Testis (tissue), 2 donors: ENCODE measurements at regions not wholly inside any gene's neighbourhood (a gene's known extent, or its start where the extent isn't known, plus 50 kb on each side); places are given as distances from the start of the nearest gene placed in this dataset.

Source experiments
- DNase-seq: peaks from one replicate; pipeline ENCODE4 v3.0.0-alpha.2; 2019
- H3K27ac ChIP-seq, 2 donors: fragments of 200-600 bp; sonication (generic); one replicate each; pipeline ENCODE4 v1.5.1; 2019
- H3K27me3 ChIP-seq: fragments of 200-600 bp; sonication (generic); one replicate; pipeline ENCODE4 v1.5.1; 2019
- H3K36me3 ChIP-seq: fragments of 200-600 bp; sonication (generic); one replicate; pipeline ENCODE4 v1.5.1; 2017; ENCODE audit warnings: low read depth; ENCODE audit errors: missing control alignments
- H3K4me1 ChIP-seq: fragments of 200-600 bp; sonication (generic); one replicate; pipeline ENCODE4 v1.5.1; 2019
- H3K4me3 ChIP-seq, 2 donors: fragments of 200-600 bp; sonication (generic); one replicate each; pipeline ENCODE4 v1.5.1; 2017 to 2019
- H3K9me3 ChIP-seq: fragments of 200-600 bp; sonication (generic); one replicate; pipeline ENCODE4 v1.5.1; 2017
- CTCF ChIP-seq, 3 experiments: fragments of 450-650 bp in 2 of 3; fragments of 200-600 bp in 1 of 3; sonication (generic) in 1 of 3; IDR thresholded peaks; one replicate each; pipeline ENCODE4 v1.5.1; 2016 to 2019; ENCODE audit warnings: antibody characterized with exemption in 3 of 3, mild to moderate bottlenecking in 2 of 3, moderate library complexity in 1 of 3
- POLR2A ChIP-seq: fragments of 450-650 bp; IDR thresholded peaks from one replicate; pipeline ENCODE4 v1.6.1; 2017; ENCODE audit warnings: antibody characterized with exemption, mild to moderate bottlenecking, moderate library complexity
- WGBS, 2 donors: methylation state at CpG; one replicate each; pipeline ENCODE4 v1.1.5; 2018; 5-methylcytosine and 5-hydroxymethylcytosine counted together
- intact Hi-C: fragments of 100-400 bp; cut with DNase I; formaldehyde crosslinking; loops from one replicate; pipeline ENCODE4 v1.15.1; 2023; ENCODE audit warnings: low total_unique reads

- Histone ChIP-seq H3K9me3 (no peaks in the 10 kb centered on the region), H3K27me3 (no peaks in the 10 kb centered on the region), H3K4me1 (no peaks in the 10 kb centered on the region), H3K4me3 (no peak overlapping the region), H3K27ac (no peak overlapping the region), H3K36me3 (no peaks in the 10 kb centered on the region)
- TF ChIP-seq CTCF (IDR thresholded peaks at IDR 0.05): no peak
- TF ChIP-seq POLR2A: no peak
- intact Hi-C loops: no loop called here
- DNase-seq: no peak
Measured at GRCh38 chr6:122075084-122075838, 324.2 kb upstream of the HSF2 start.

- no peaks in the 10 kb centered on the region for H3K27me3 ChIP-seq
- TF ChIP-seq POLR2A: no peak
- no peak for TF ChIP-seq CTCF (IDR thresholded peaks at IDR 0.05)
- H3K36me3 ChIP-seq: no peaks in the 10 kb centered on the region
- no peak overlapping the region for H3K27ac ChIP-seq
- H3K4me3 ChIP-seq: no peak overlapping the region
- intact Hi-C loops: no loop called here
- WGBS, 2 donors: 37 to 60% methylated on average over 2 of the region's 2 CpGs
- no peaks in the 10 kb centered on the region for H3K9me3 ChIP-seq
- no peaks in the 10 kb centered on the region for H3K4me1 ChIP-seq
- no peak for DNase-seq
Measured at GRCh38 chr6:122075917-122076316, 323.5 kb upstream of the HSF2 start.

- Histone ChIP-seq H3K36me3 (no peaks in the 10 kb centered on the region), H3K27ac (no peak overlapping the region), H3K9me3 (no peaks in the 10 kb centered on the region), H3K4me1 (no peaks in the 10 kb centered on the region), H3K4me3 (no peak overlapping the region), H3K27me3 (no peaks in the 10 kb centered on the region)
- 97 to 98% methylated on average over 1 of the region's 1 CpG for WGBS, 2 donors
- intact Hi-C loops: no loop called here
- DNase-seq: no peak
- TF ChIP-seq POLR2A: no peak
- no peak for TF ChIP-seq CTCF (IDR thresholded peaks at IDR 0.05)
Measured at GRCh38 chr6:122077603-122078002, 321.8 kb upstream of the HSF2 start.

- H3K4me1 ChIP-seq: no peaks in the 10 kb centered on the region
- intact Hi-C loops: no loop called here
- WGBS, 2 donors: 88 to 92% methylated on average over 4 of the region's 4 CpGs
- DNase-seq: no peak
- no peak overlapping the region for H3K4me3 ChIP-seq
- H3K27me3 ChIP-seq: no peaks in the 10 kb centered on the region
- TF ChIP-seq POLR2A (no peak), CTCF (IDR thresholded peaks at IDR 0.05) (no peak)
- H3K36me3 ChIP-seq: no peaks in the 10 kb centered on the region
- H3K27ac ChIP-seq: no peak overlapping the region
- no peaks in the 10 kb centered on the region for H3K9me3 ChIP-seq
Measured at GRCh38 chr6:122078481-122078880, 321.0 kb upstream of the HSF2 start.

GRCh38 chr6:122079916-122080315, 319.5 kb upstream of the HSF2 start:
- intact Hi-C loops: no loop called here
- Histone ChIP-seq H3K4me1 (no peaks in the 10 kb centered on the region), H3K27ac (no peak overlapping the region), H3K4me3 (no peak overlapping the region), H3K27me3 (no peaks in the 10 kb centered on the region), H3K9me3 (no peaks in the 10 kb centered on the region), H3K36me3 (no peaks in the 10 kb centered on the region)
- 86 to 90% methylated on average over 3 of the region's 3 CpGs for WGBS, 2 donors
- no peak for DNase-seq
- TF ChIP-seq POLR2A: no peak
- TF ChIP-seq CTCF (IDR thresholded peaks at IDR 0.05): no peak
